GM23338 (cell line): ENCODE measurements at regions not wholly inside any gene's neighbourhood (a gene's known extent, or its start where the extent isn't known, plus 50 kb on each side); places are given as distances from the start of the nearest gene placed in this dataset.

Experiments
- ATAC-seq: fragments of 200-7000 bp; cut with Tn5 transposase; 3 replicates; pipeline ENCODE4 v1.9.1; 2020
- DNase-seq: peaks from one replicate; pipeline ENCODE4 v3.0.0-alpha.2; 2015; ENCODE audit warnings: low spot score
- H2AFZ ChIP-seq: fragments of 200-600 bp; sonication (generic); 2 replicates; pipeline ENCODE4 v1.8.0; 2016; ENCODE audit warnings: antibody characterized with exemption, mild to moderate bottlenecking, moderate library complexity
- H3F3A ChIP-seq: fragments of 200-600 bp; sonication (generic); replicated peaks from 2 replicates; pipeline ENCODE4 v1.8.0; 2017; ENCODE audit warnings: antibody characterized with exemption, mixed run types, low read depth
- H3K27ac ChIP-seq: fragments of 200-600 bp; sonication (generic); 2 replicates; pipeline ENCODE4 v1.6.1; 2016; ENCODE audit warnings: low read depth
- H3K27me3 ChIP-seq: fragments of 200-600 bp; sonication (generic); 2 replicates; pipeline ENCODE4 v1.8.0; 2016; ENCODE audit warnings: mild to moderate bottlenecking, mixed run types, moderate library complexity; ENCODE audit not compliant: insufficient read depth
- H3K36me3 ChIP-seq: fragments of 200-600 bp; sonication (generic); 2 replicates; pipeline ENCODE4 v1.8.0; 2016; ENCODE audit warnings: mild to moderate bottlenecking; ENCODE audit not compliant: insufficient read depth
- H3K4me1 ChIP-seq: fragments of 200-600 bp; sonication (generic); 2 replicates; pipeline ENCODE4 v1.8.0; 2016; ENCODE audit warnings: mild to moderate bottlenecking, moderate library complexity; ENCODE audit not compliant: insufficient read depth
- H3K4me2 ChIP-seq: fragments of 200-600 bp; sonication (generic); 2 replicates; pipeline ENCODE4 v1.7.1; 2017; ENCODE audit warnings: mixed run types
- H3K4me3 ChIP-seq: fragments of 200-600 bp; sonication (generic); 2 replicates; pipeline ENCODE4 v1.6.1; 2016; ENCODE audit warnings: mixed run types
- H3K79me2 ChIP-seq: fragments of 200-600 bp; sonication (generic); replicated peaks from 2 replicates; pipeline ENCODE4 v1.8.0; 2017; ENCODE audit warnings: mild to moderate bottlenecking; ENCODE audit not compliant: insufficient read depth
- H3K9me2 ChIP-seq: fragments of 200-600 bp; sonication (generic); 2 replicates; pipeline ENCODE4 v1.8.0; 2017; ENCODE audit not compliant: insufficient read depth
- H4K20me1 ChIP-seq: fragments of 200-600 bp; sonication (generic); replicated peaks from 2 replicates; pipeline ENCODE4 v1.8.0; 2017; ENCODE audit warnings: mild to moderate bottlenecking; ENCODE audit not compliant: insufficient read depth
- H3K27ac Mint-ChIP-seq: 2 replicates; pipeline ENCODE4 v1.8.0; 2020; ENCODE audit warnings: inconsistent platforms, mild to moderate bottlenecking, moderate library complexity, mixed read lengths
- H3K27me3 Mint-ChIP-seq: 3 replicates; pipeline ENCODE4 v1.8.0; 2022; ENCODE audit warnings: low read depth, mild to moderate bottlenecking, moderate library complexity, mixed read lengths, inconsistent platforms; ENCODE audit not compliant: insufficient read depth, poor library complexity
- H3K36me3 Mint-ChIP-seq: 3 replicates; pipeline ENCODE4 v1.8.0; 2021; ENCODE audit warnings: low read depth, mild to moderate bottlenecking, inconsistent platforms, moderate library complexity, mixed read lengths
- H3K4me1 Mint-ChIP-seq: 3 replicates; pipeline ENCODE4 v1.8.0; 2020; ENCODE audit warnings: mild to moderate bottlenecking, inconsistent platforms, mixed read lengths
- H3K4me3 Mint-ChIP-seq: 3 replicates; pipeline ENCODE4 v1.8.0; 2021; ENCODE audit warnings: moderate library complexity, mild to moderate bottlenecking, inconsistent platforms, mixed read lengths
- H3K9me3 Mint-ChIP-seq: 3 replicates; pipeline ENCODE4 v1.8.0; 2020; ENCODE audit warnings: moderate library complexity, mild to moderate bottlenecking, inconsistent platforms, mixed read lengths
- CREB1 ChIP-seq: fragments of 250-450 bp; sonication (Bioruptor Pico); IDR thresholded peaks from 2 replicates; pipeline ENCODE4 v1.5.0; 2020; ENCODE audit warnings: low read depth, mild to moderate bottlenecking, moderate library complexity
- ETS1 ChIP-seq: IDR thresholded peaks from 2 replicates; pipeline ENCODE4 v1.6.1; 2016; ENCODE audit warnings: antibody characterized with exemption
- EZH2 ChIP-seq: fragments of 200-600 bp; sonication (generic); IDR thresholded peaks from one replicate; pipeline ENCODE4 v1.8.0; 2017; ENCODE audit warnings: antibody characterized with exemption, mild to moderate bottlenecking, low read depth; ENCODE audit not compliant: unreplicated experiment
- EZH2phosphoT487 ChIP-seq: fragments of 200-600 bp; sonication (generic); IDR thresholded peaks from one replicate; pipeline ENCODE4 v1.8.1; 2018; ENCODE audit warnings: antibody characterized with exemption; ENCODE audit not compliant: unreplicated experiment
- JUNB ChIP-seq: IDR thresholded peaks from one replicate; pipeline ENCODE4 v1.6.1; 2016; ENCODE audit warnings: antibody characterized with exemption; ENCODE audit not compliant: unreplicated experiment
- NANOG ChIP-seq: IDR thresholded peaks from 2 replicates; pipeline ENCODE4 v1.6.1; 2016; ENCODE audit warnings: antibody characterized with exemption, borderline replicate concordance
- POLR2AphosphoS5 ChIP-seq: IDR thresholded peaks from 2 replicates; pipeline ENCODE4 v1.6.1; 2016; ENCODE audit warnings: antibody characterized with exemption, low read depth
- REST ChIP-seq: IDR thresholded peaks from one replicate; pipeline ENCODE4 v1.6.1; 2018; ENCODE audit warnings: antibody characterized with exemption; ENCODE audit not compliant: unreplicated experiment
- STAT1 ChIP-seq: IDR thresholded peaks from one replicate; pipeline ENCODE4 v1.6.1; 2016; ENCODE audit warnings: antibody characterized with exemption; ENCODE audit not compliant: unreplicated experiment
- ZNF114 ChIP-seq: fragments of 250-450 bp; sonication (Bioruptor Pico); IDR thresholded peaks from 2 replicates; pipeline ENCODE4 v1.5.0; 2020; ENCODE audit warnings: mild to moderate bottlenecking, moderate library complexity
- ZNF331 ChIP-seq: fragments of 250-450 bp; sonication (Bioruptor Pico); IDR thresholded peaks from 2 replicates; pipeline ENCODE4 v1.5.0; 2020; ENCODE audit warnings: low read depth, mild to moderate bottlenecking, moderate library complexity
- ZNF462 ChIP-seq: fragments of 250-450 bp; sonication (Bioruptor Pico); IDR thresholded peaks from 2 replicates; pipeline ENCODE4 v1.5.0; 2020; ENCODE audit warnings: mild to moderate bottlenecking, moderate library complexity

GRCh38 chr9:85397005-85397404, 344.7 kb downstream of the AGTPBP1 start:
- Histone ChIP-seq H3K27me3 (no peaks in the 10 kb centered on the region), H3K4me2 (no peak overlapping the region), H3F3A (no peaks in the 10 kb centered on the region), H3K36me3 (no peaks in the 10 kb centered on the region), H3K4me3 (no peak overlapping the region), H3K9me2 (peaks cover 8% of the 10 kb centered on the region; the same call in 1 of the 2 replicates), H4K20me1 (no peaks in the 10 kb centered on the region), H3K27ac (no peak overlapping the region), H2AFZ (no peak overlapping the region), H3K4me1 (no peaks in the 10 kb centered on the region; the same call in 1 of the 2 replicates), H3K79me2 (no peaks in the 10 kb centered on the region)
- H3K4me3 Mint-ChIP-seq = no peak overlapping the region
- H3K27me3 Mint-ChIP-seq = no peaks in the 10 kb centered on the region
- TF ChIP-seq JUNB = no peak
- no peaks in the 10 kb centered on the region; the same call in 2 of the 3 replicates for H3K4me1 Mint-ChIP-seq
- no peak for ATAC-seq
- H3K9me3 Mint-ChIP-seq = no peaks in the 10 kb centered on the region
- no peaks in the 10 kb centered on the region for H3K36me3 Mint-ChIP-seq
- no peak for DNase-seq
- no peak overlapping the region for H3K27ac Mint-ChIP-seq

- Histone ChIP-seq H3K4me3 (no peak overlapping the region), H2AFZ (no peak overlapping the region), H3K4me2 (no peak overlapping the region), H3K36me3 (no peaks in the 10 kb centered on the region), H3K9me2 (no peaks in the 10 kb centered on the region; the same call in 1 of the 2 replicates), H3K27me3 (no peaks in the 10 kb centered on the region), H3K79me2 (no peaks in the 10 kb centered on the region), H3F3A (no peaks in the 10 kb centered on the region), H3K4me1 (peaks cover 11% of the 10 kb centered on the region; the same call in 1 of the 2 replicates), H4K20me1 (no peaks in the 10 kb centered on the region), H3K27ac (no peak overlapping the region)
- no peak overlapping the region for H3K4me3 Mint-ChIP-seq
- H3K4me1 Mint-ChIP-seq = peaks cover 8% of the 10 kb centered on the region
- no peaks in the 10 kb centered on the region for H3K36me3 Mint-ChIP-seq
- ATAC-seq (no peak), DNase-seq (no peak)
- no peaks in the 10 kb centered on the region for H3K9me3 Mint-ChIP-seq
- H3K27me3 Mint-ChIP-seq = peaks cover 2% of the 10 kb centered on the region
- no peak overlapping the region for H3K27ac Mint-ChIP-seq
- no peak for TF ChIP-seq ZNF331 (CRISPR knock-in tag)
- TF ChIP-seq EZH2 = no peak
- no peak for TF ChIP-seq ZNF462 (CRISPR knock-in tag)
- TF ChIP-seq REST = no peak
- no peak for TF ChIP-seq STAT1
- TF ChIP-seq NANOG = no peak
- no peak for TF ChIP-seq POLR2AphosphoS5
- TF ChIP-seq CREB1 (CRISPR knock-in tag) = no peak
- no peak for TF ChIP-seq EZH2phosphoT487
- TF ChIP-seq ETS1 = no peak
- TF ChIP-seq ZNF114 (CRISPR knock-in tag) = no peak
- TF ChIP-seq JUNB = no peak
These were observed 349.5 kb downstream of the AGTPBP1 start for GRCh38 chr9:85392260-85392659.
